Muscle of back (tissue), 3 donors: ENCODE measurements at regions not wholly inside any gene's neighbourhood (a gene's known extent, or its start where the extent isn't known, plus 50 kb on each side); places are given as distances from the start of the nearest gene placed in this dataset.
A peak's percentile ranks its signal among the peaks of the same experiment; 100 is the strongest.

Experiments used
- DNase-seq, 3 donors: peaks; one replicate each; pipeline versions ENCODE4 v3.0.0 to v3.0.0-alpha.2; 2013

DNA sequence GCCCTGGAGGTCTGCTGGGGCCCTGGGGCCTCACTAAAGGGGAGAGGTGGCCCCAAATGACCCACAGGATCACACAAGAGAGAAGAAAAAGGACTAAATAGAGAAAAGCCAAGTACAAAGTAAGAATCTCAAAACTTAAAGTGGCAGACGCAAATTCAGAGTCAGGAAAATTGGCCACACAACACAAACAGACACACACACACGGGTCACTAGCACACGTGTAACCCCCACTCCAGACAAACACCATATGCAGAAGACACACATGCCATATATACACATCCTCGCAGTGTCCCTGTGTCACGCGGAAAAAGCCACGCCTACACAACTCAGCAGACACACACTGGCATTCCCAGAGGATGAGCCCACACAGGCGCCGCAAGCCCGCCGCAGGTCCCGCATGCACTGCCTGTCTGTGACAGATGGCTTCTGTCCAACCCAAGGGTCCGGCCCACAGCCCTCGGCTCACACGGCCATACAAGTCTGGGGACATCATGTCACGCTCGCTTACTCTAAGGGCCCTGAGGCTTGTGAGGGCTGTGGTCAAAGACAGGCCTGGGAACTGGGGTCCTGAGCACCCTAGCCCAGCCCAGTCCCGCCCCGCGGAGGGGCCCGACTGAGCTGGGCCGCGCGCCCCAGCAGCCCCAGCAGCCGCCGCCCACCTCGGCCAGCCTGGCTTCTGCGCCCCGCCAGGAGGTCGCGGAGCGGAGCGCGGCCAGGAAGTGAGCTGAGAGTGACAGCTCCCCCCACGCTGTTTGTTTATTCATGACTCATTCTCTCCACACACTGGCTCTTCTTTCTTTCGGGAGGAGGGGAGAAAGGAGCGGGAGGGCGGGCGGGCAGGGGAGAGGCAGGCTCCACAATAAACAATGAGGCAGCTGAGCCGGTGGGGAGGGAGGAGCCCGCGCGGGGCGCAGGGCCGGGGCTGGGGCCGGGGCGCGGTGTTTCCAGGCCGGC, 95.5 kb upstream of the ZMIZ1 start:
- DNase-seq: peak; percentile 92 to 97 (median 96)

DNA sequence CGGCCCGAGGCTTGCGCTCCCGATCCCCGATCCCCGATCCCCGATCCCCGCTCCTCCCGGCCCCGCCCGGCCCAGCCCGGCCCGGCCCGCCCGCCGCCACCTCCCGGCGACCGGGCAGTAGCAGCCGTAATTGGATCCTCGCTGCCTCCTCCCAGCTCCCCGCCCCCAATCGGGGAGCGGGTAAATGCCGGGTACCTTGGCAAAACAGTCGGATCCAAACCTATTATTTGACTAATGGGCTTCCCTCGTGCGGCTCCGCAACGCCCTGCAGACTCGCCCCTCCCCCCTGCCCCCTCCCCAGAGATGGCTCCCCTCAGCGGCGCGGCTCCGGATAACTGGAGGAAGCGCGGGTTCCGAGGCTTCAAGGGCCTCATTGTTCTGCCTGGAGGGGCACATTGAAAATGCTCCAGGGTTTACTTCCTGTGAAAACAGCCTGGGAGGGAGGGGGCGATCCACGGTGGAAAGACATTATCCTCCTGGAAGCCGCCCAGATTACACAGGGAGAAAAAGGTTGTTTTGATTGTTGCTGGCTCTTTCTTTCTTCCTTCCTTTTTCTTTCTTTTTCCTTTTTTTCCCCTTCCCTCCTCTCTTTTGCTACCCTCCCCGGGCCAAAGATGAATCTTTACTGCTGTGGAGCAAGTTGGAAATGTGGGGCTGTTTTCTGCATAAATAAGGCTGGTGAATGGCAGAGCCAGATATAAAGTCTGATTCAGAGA, 94.7 kb upstream of the ZMIZ1 start:
- DNase-seq: peak; percentile 78 to 91 (median 83)

GRCh38 chr10:78974617-78975317, 94.0 kb upstream of the ZMIZ1 start:
- DNase-seq: peak in 2 of 3 donors; percentile 78 to 84

- no peak for DNase-seq
Measured at GRCh38 chr10:78975926-78976325, 92.8 kb upstream of the ZMIZ1 start.

DNA sequence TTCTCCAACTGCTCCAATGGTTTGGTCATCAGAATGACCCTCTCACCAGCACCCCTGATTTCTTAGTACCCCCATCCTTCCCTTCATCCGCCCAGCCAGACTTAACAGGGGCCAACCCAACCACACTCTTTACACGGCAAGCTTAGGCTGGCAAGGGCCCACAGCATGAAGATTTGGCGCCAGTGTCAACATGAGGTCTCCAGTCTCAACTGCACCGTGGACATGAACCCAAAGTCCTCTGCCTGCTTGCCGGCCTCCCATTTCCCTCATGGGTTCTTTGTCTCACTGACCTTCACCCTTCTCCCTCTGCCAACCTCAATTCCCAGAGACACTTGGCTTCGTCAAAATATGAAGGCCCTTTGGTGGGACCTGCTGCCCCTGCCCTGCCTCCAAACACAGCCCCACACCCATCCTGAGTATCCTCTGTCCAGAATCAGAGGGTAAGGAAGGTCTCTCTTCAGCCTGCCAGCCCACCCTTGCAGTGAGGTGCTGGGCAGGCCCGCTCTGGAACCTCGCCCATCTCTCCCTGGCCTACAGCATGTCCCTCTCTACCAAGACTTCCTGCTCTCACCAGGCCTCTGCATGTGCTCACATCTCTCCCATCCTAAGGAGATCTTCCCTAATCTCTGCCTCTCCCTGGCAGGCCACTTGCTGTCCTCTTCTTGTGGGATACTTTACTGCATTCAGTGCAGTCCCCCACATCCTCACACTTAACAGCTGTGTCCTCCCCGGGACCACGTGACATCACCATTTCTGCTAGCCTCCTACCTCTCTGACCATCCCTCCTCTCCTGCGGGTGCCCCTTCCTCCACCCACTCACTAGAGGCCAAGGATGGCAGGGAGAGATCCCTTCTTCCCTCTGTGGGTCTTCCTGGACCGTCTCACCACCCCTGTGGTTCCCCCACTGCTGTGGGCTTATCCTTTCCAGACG, 91.7 kb upstream of the ZMIZ1 start:
- DNase-seq: no peak

DNA sequence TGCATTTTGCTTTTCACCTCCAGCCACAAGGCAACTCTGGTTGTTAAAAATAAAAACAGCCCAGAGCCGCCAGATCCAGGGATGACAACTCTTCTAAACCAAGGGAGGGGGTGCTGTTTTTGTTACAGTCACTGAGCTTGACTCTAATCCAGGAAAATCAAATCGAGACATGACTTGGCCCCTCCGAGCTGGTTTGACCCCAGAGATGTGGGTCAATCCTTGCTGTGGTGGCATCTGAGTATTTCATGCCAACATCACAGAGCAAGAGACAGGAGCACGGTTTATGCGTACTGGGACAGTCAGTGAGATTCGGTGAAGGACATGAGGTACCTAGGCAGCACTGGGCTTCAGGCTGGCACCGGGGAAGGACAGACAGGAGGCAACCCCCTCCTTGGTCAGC, 88.8 kb upstream of the ZMIZ1 start:
- DNase-seq: no peak

GRCh38 chr10:78980354-78980753, 88.4 kb upstream of the ZMIZ1 start:
- no peak for DNase-seq

DNA sequence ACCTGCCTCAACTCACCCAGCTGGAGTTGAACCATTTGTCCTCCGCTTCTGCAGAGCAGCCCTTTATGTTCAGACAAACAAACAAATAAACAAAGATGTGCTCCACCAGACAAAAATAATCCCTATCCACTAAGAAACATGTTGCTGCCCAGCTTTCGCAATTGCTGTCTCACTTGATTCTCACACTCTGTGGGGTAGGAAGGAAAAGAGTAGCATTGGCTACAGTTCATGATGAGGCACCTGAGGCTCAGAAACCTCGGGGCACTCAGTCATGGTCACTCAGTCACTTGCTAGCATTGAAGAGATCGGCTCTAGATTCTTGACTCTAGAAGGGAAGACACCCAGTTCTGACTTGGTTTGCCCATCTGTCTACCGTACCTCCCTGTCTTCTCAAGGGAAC, 88.0 kb upstream of the ZMIZ1 start:
- DNase-seq: no peak

GRCh38 chr10:78981257-78981969, 87.4 kb upstream of the ZMIZ1 start:
- DNase-seq: no peak

DNA sequence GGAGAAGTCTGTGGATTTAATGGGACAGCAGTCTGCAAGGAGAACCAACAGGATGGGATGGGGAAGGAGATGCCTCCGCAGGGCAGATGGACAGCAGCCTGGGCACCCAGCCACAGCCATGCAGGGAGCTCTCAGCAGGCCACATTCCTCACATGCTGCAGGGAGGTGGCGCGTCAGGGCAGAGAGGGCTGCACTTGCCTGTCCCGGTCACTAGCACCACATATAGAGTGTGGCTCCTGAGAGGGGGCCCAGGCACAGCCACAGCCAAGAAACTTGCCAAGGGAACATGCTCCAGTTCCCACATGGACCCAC, 86.8 kb upstream of the ZMIZ1 start:
- peak in 1 of 3 donors; percentile 35 for DNase-seq

DNA sequence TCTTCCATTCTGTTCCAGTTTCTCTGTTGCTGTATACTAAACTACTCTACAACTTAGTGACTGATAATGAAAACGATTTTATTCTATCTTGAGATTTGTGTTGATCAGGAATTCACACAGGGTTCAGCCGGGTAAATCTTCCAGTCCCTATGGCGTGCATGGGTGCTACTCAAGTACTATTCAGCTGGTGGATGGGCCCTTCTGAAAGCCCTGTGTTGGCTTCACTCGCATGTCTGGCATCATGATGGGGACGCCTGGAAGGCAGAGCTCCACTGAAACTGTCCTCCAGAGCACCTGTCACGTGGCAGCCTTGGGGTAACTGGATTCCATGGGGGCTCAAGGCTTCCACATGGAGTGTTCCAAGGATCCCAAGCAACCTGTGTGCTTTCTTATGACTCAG, 86.0 kb upstream of the ZMIZ1 start:
- no peak for DNase-seq

DNA sequence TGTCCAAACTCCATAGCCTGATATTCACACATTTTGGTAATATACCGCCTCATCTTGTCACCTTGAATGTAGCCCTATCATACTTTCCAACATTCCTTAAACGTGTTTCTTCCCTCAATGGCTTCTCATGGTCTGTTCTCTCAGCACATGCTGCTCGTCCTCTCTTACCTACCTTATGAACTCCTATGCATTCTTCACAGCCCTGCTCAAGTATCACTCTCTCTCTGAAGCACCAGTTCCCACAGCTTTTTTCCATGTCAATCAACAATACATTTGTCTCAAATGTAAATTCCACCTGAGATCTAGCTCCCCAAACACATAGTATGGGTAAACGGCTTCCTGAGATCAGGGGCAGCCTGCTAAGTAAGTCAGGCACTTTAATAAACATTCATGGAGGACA, 85.2 kb upstream of the ZMIZ1 start:
- no peak for DNase-seq

DNA sequence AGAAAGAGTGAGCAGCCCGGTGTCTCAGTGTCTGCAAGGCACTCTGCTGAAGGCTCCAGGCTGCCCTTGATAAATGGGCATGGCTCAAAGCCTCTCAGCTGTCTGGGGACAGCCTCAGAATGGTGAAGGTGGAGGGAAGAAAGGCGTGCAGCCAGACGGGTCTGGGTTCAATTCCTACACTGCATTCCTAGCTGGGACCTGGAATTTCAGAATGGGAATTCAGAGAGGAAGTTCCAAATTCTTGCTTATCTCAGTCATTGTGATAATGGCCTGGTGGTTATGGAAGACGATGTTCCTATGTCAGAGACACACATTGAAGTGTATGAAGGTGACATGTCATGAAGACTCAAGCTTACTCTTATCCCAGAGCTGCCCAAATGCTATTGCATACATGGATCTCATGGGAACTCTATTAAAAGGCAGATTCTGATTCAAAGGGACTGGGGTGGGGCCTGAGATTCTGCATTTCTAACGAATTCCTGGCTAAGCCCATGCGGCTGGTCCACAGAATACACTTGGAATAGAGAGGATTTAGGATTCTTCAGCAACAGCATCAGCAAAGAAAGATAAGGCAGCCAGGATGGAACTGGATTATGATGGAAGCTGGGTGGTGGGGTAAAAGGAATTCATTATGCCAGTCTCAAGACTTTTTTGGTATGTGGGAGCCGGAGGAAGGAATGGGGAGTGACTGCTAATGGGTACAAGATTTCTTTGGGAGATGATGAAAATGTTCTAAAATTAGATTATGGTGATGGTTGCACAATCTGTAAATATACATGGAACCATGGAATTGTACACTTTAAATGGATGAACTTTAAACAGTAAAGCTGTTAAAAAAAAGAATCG, 82.6 kb upstream of the ZMIZ1 start:
- no peak for DNase-seq

- DNase-seq: no peak
Measured at GRCh38 chr10:78991187-78991586, 77.6 kb upstream of the ZMIZ1 start.

GRCh38 chr10:78992333-78992732, 76.4 kb upstream of the ZMIZ1 start:
- DNase-seq: no peak

DNA sequence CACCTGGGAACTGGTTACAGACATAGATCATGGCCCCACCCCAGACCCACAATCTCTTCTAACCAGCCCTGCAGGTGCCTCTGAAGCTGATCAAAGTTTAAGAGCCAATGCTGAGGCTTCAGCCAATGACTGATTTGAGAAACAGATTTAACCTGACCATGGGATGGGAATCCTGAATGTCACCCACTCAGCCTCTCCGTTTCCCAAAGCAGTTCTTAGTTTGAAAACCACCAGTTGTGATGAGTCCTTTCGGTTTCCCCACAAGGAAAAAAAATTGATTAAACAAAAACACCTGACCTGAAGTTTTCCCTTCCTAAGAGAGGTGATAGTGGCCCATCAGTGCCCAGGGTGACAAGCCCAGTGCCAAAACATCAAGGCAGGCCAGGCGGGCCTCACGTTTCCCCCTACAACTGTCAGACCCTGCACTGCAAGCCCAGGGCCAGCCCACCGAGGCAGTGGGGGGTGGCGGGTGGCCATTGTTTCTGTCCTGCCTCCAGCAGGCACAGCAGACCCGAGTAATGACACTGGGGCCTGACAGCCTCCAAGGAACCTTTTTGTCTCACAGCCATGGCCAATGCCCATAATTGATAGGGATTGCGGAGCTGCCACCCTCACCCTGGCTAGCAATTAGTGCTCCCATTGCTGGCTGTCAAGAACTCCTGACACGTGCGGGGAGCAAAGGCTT, 75.4 kb upstream of the ZMIZ1 start:
- DNase-seq: no peak

DNA sequence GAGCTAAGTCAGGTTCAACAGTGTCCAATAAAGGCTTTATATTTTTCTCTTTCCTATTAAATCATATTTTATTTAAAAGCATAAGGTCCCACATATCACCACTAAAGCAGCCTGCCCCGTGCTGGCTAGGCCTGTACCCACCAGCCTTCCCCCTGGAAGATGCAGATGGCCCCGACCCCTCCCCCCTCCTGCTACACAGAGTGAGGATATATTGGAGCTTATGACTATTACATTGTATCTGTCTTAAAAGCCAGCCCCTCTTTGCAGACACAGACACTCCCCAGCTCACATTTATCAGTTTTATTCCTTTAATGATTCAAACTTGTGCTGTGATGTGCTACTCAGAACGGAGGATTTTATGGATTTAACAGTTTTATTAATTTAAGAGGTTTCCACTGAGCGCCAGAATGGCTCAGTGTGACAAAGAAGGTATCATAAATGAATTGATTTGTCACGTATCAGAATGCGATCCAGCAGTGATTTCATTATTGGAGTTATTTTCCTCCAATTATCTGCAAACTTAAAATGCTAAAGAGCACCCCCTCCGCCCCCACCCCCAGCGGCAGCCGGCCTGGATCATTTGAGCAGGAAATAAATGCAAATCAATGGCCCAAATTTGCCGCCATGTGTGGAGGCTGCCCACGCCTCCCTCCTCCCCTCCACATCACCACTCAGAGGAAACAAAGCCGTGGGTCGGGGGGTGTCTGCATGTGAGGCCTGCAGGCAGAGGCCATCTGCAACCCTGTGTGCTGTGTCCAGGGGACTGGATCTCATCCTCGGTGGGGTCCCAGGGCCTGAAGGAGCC, 72.6 kb upstream of the ZMIZ1 start:
- DNase-seq: no peak

DNA sequence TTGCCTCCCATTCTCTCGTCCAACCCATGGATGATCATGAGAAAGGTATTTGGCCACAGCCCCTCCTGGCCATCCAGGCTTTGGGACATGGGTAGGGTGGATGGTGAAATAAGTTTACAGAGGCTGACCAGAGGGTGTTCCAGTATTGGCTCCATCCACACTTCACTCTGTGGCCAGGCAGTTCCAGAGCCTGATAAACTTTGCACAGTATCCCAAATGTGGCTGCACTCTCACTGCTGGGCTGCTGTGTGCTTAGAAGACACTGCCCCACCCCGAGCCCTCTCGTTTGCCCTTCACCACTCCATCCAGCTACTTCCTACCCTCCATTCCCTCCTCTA, 72.0 kb upstream of the ZMIZ1 start:
- no peak for DNase-seq
